NCI-H2029 (cell line): ENCODE measurements at regions not wholly inside any gene's neighbourhood (a gene's known extent, or its start where the extent isn't known, plus 50 kb on each side); places are given as distances from the start of the nearest gene placed in this dataset.

Experiments
- DNase-seq: peaks from one replicate; lab custom pipeline; 2025; lab: John Stamatoyannopoulos, UW

- DNase-seq, result no peak
Measured at GRCh38 chr19:28977826-28978225, 235.1 kb downstream of the UQCRFS1 start.

GRCh38 chr19:28972058-28972852 is 240.7 kb downstream of the UQCRFS1 start:
- no peak for DNase-seq

DNA sequence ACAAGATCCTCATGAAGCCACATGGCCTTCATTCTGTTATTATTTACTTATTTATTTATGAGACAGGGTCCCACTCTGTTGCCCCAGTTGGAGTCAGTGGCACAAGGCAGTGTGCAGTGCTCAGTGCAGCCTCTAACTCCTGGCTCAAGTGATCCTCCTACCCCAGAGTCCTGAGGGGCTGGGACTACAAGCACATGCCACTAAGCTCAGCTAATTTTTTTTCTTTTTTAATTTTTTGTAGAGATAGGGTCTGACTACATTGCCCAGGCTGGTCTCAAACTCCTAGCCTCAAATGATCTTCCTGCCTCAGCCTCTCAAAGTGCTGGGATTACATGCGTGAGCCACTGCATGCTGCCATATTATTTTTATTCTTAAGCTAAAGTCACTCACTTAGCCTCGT is 241.4 kb downstream of the UQCRFS1 start:
- no peak for DNase-seq

DNA sequence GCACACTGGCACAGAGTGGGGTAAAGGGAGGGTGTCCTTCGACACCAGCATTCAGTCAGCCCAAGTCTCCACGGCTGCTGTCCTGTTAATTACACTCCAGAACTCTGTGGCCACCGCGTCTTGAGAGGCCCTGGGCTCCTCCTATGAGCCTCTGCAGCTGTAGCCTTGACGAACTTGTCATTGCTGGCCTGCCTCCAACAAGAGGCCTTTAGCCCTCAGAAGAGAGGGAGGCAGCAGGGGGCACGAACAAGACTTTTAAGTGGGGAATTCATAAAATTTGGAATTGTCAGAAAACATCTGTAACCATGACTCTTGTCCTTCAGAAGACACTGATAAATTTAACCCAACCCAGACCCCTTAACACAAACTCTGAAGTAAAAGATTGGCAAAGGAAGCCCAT is 241.9 kb downstream of the UQCRFS1 start:
- DNase-seq, result no peak

DNA sequence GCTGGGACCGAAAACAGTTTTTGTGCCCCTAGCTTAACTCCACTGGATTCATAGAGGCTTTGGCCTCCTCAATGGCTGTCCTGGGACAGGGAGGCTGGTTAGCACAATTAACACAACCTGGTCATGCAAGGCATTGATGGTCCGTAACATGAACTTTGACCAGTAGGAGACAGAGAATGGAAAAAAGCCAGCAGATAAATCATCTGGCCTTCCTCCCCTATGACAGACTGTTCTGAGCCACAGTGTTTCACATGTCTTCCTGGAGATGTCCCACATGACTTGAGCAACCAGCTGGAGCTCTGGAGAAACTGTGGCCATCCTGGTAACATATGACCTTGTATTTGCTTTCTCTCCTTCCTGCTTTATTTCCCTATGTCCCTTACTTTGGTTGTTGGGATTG is 244.2 kb downstream of the UQCRFS1 start:
- no peak for DNase-seq

GRCh38 chr19:28966737-28967399 is 246.1 kb downstream of the UQCRFS1 start:
- no peak for DNase-seq

DNA sequence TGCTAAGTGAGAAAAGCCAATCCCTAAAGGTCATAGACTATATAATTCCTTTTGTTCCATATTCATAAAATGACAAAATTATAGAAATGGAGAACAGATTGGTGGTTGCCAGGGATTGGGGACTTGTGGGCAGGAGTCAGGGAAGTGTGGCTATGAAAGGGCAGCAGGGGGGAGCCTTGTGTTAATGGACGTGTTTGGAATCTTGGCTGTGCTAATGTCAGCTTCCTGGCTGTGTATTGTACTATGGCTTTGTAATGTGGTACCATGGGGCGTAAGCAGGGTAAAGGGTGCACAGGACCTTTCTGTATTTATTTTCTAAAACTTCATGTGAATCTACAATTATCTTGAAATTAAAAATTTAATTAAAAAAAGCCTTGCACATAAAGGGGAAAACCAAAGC is 248.5 kb downstream of the UQCRFS1 start:
- no peak for DNase-seq

DNA sequence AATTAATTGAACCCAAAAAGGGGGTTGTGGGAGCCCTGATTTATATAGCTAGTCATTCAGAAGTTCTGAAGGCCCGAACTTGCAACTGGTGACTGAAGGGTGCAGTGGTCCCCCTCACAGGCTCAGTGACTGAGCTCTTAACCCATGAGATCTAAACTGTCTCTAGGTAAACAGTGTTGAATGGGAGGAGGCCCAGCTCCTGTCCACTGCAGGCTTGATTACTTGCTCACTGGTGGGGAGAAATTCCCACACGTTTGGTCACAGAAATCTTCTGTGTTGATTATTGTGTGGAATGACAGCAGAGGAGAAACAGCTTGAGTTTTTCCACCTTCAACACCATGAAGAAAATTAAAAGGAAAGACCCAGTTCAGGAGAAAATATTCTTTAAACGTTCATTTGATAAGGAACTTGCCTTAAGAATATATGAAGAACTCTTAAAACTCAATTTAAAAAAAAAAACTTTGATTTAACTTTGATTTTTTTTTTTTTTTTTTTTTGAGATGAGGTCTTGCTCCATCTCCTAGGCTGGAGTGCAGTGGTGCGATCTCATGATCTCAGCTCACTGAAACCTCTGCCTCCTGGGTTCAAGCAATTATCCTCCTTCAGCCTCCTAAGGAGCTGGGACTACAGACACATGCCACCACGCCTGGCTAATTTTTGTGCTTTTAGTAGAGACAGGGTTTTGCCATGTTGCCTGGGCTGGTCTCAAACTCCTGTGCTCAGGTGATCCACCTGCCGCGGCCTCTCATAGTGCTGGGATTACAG is 249.3 kb downstream of the UQCRFS1 start:
- no peak for DNase-seq

DNA sequence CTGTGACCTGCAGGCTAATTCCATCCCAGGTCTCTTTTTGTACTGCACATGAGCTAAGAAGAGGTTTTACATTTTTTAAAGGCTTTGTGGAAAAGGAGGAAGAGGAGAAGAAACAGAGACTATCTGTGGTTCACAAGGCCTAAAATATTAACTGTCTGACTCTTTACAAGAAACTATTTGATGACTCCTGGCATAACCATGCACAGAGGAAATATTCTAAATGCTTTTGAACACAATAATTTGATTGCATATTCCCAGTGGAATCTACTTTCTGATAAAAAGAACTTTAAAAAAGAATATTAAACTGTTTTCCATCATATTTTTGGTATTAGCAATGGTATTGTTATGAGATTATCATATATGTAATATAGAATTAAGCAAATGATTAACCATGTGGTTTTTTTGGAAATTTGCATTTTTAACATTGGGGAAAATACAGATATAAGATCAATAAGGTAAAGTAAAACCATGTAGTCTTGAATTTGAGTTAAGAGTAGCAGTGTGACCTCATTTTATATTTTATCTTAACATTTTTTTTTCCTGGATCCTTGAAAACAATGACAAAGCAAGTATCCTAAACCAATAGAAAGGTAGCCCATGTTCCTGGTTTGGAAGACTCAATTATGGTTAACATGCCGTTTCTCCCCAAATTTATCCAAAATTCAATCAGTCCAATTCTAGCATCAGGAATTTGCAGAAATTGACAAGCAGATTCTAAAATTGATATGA is 251.0 kb downstream of the UQCRFS1 start:
- no peak for DNase-seq

GRCh38 chr19:28960986-28961705 is 251.8 kb downstream of the UQCRFS1 start:
- no peak for DNase-seq

GRCh38 chr19:28960586-28960985 is 252.4 kb downstream of the UQCRFS1 start:
- no peak for DNase-seq

GRCh38 chr19:28956961-28957360 is 256.0 kb downstream of the UQCRFS1 start:
- DNase-seq, result no peak

GRCh38 chr19:28956421-28956820 is 256.5 kb downstream of the UQCRFS1 start:
- DNase-seq, result no peak

GRCh38 chr19:28949535-28949934 is 263.4 kb downstream of the UQCRFS1 start:
- no peak for DNase-seq

DNA sequence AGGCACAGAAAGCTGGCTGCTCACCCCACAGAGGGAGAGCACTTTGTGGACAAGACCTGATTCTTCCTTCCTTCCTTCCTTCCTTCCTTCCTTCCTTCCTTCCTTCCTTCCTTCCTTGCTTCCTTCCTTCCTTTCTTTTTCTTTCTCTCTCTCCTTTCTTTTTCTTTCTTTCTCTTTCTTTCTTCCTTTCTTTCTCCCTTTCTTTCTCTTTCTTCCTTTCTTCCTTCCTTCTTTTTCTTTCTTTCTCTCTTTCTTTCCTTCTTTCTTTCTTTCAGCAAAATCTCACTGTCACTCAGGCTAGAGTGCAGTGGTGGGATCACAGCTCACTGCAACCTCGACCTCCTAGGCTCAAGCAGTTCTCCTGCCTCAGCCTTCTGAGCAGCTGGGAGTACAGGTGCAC is 263.9 kb downstream of the UQCRFS1 start:
- no peak for DNase-seq

DNA sequence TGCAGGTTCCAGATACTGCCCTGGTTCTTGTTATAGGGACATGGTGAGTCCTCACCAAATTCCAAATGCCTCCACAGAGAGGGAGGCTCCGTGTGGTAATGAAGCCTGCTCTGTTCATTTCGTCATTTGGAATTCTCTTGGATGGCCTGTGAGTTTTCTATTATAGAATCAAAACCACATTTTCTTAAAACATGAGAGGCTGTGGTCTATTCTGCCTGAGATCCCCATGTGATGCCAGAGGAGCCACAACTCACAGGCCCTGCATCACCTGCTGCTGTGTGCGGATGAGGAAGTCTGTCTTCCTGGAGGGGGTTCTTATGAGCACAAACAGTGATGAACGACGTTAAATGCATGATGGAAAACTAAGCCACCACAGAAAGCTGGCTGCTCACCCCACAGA is 264.4 kb downstream of the UQCRFS1 start:
- DNase-seq, result no peak

DNA sequence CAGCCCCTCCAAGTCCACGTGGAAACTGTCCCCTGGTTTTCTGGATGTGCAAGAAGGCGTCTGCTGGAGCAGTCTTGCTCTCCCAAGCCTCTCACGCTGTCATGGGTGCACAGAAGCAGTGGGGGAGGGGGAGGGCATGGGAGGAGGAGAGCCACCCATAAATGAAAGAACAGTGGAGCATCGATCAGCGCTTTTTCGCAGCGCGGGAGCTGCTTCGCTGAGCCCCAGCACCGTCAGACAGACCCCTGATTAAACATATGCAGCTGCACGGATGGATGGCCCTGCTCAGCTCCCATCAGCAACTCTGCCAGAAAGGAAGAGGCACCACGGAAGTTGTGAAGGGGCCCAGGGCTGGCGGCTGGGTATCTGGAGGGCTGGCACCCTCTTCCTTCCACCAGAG is 264.9 kb downstream of the UQCRFS1 start:
- DNase-seq, result no peak

GRCh38 chr19:28943651-28944050 is 269.3 kb downstream of the UQCRFS1 start:
- DNase-seq, result no peak

GRCh38 chr19:28941833-28942232 is 271.1 kb downstream of the UQCRFS1 start:
- DNase-seq, result no peak

GRCh38 chr19:28940751-28941500 is 272.0 kb downstream of the UQCRFS1 start:
- no peak for DNase-seq

DNA sequence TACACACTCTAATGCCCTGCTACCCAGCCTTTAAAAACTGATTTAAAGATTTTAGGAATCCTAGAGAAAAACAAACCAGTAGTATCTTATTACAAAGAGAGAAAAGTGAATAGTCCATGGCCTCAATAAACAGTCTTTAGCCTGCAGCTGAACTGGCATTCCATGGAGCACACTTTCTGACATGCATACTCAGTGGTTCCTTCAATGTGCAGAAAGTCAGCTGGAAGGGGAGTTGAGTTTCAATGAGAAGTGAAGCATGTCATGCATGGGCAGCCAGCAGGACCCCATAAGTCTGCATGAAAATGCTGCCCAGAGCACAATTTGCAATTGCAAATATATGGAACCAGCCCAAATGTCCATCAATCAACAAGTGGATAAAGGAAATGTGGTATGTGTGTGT is 273.7 kb downstream of the UQCRFS1 start:
- DNase-seq, result no peak
